GM12892 (cell line): ENCODE measurements at regions not wholly inside any gene's neighbourhood (a gene's known extent, or its start where the extent isn't known, plus 50 kb on each side); places are given as distances from the start of the nearest gene placed in this dataset.

Source experiments
- POLR2A ChIP-seq: IDR thresholded peaks from 2 replicates; pipeline ENCODE4 v1.6.1; 2011; ENCODE audit warnings: low read depth, low read length, control low read depth
- POLR2AphosphoS5 ChIP-seq: IDR thresholded peaks from 2 replicates; pipeline ENCODE4 v1.6.1; 2011; ENCODE audit warnings: low read depth, low read length, control low read depth
- TAF1 ChIP-seq: IDR thresholded peaks from 2 replicates; pipeline ENCODE4 v1.6.1; 2011; ENCODE audit warnings: low read depth, mild to moderate bottlenecking, control low read depth, low read length, borderline replicate concordance

- TF ChIP-seq POLR2A = no peak
- TF ChIP-seq POLR2AphosphoS5 = no peak
- TF ChIP-seq TAF1 = no peak
These were observed 208.8 kb downstream of the DLL1 start for GRCh38 chr6:170082067-170082466.
